M059J (cell line): ENCODE measurements at regions not wholly inside any gene's neighbourhood (a gene's known extent, or its start where the extent isn't known, plus 50 kb on each side); places are given as distances from the start of the nearest gene placed in this dataset.
A peak's percentile ranks its signal among the peaks of the same experiment; 100 is the strongest.
"Not testable (repeated sequence)": the region's sequence is repeated elsewhere in the genome, so short reads cannot be mapped to it uniquely, and the experiment has no call there.

Source experiments
- DNase-seq: peaks from one replicate; pipeline ENCODE4 v3.0.0-alpha.2; 2012; ENCODE audit warnings: low read depth

- DNase-seq = no peak
These were observed 263.6 kb upstream of the NCAM1 start for GRCh38 chr11:112697391-112698178.

- DNase-seq = no peak
These were observed 256.1 kb upstream of the NCAM1 start for GRCh38 chr11:112705148-112705547.

GRCh38 chr11:112706863-112707262 lies 254.4 kb upstream of the NCAM1 start:
- DNase-seq = no peak

DNA sequence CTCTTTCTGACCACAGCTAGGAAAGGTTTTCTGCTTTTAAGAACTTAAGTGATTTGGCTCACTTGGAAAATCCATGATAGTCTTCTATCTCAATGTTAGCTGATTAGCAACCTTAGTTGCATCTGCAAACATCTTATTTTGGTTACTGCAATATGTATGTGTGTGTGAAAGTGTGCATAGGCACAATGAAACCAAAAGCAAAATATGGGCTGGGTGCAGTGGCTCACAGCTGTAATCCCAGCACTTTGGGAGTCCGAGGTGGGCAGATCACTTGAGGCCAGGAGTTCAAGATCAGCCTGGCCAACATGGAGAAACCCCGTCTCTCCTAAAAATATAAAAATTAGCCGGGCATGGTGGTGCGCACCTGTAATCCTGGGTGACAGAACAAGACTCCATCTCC lies 246.9 kb upstream of the NCAM1 start:
- DNase-seq = not testable (repeated sequence)

- DNase-seq = no peak
These were observed 246.2 kb upstream of the NCAM1 start for GRCh38 chr11:112715056-112715455.

- no peak for DNase-seq
These were observed 242.7 kb upstream of the NCAM1 start for GRCh38 chr11:112718483-112718882.

DNA sequence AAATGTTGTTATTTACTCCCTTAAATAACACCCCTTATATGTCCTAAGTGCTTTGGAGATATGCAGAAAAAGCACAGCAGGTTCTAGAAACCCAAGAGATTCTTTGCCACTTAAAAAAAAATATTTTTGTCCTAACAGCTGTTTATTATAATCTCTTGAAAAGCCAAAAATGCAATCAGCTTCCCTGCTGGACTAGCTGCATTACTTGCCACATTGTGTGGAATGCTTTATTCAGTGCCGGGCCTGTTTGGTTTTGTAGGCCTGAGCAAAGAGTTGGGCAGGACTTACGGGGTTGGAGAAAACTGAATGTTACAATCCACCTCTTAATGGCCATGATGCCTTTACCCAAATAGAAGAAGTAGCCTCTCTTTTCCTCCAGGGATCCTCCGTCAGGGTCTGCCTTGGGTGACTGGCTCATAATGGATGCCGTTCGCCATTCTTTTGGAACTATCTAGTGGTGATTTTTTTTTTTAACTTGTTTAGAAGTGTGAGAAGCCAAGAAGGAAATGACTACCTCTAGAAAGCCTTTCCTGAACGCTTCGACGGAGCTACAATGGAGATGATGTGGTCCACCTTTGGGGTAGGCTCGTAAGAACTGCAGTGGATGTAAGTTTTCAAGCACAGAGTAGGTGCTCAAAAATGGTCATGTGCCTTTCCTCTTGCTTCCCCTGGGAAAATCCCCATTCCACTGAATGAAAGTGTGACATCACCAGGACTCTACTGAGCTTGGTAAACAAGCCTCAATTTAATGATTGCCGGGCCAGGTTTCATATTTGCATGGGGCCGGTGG lies 241.3 kb upstream of the NCAM1 start:
- no peak for DNase-seq

- no peak for DNase-seq
These were observed 239.1 kb upstream of the NCAM1 start for GRCh38 chr11:112722148-112722547.

GRCh38 chr11:112722876-112723275 lies 238.3 kb upstream of the NCAM1 start:
- no peak for DNase-seq

GRCh38 chr11:112723676-112724495 lies 237.3 kb upstream of the NCAM1 start:
- no peak for DNase-seq

- no peak for DNase-seq
These were observed 236.8 kb upstream of the NCAM1 start for GRCh38 chr11:112724496-112724790.

DNA sequence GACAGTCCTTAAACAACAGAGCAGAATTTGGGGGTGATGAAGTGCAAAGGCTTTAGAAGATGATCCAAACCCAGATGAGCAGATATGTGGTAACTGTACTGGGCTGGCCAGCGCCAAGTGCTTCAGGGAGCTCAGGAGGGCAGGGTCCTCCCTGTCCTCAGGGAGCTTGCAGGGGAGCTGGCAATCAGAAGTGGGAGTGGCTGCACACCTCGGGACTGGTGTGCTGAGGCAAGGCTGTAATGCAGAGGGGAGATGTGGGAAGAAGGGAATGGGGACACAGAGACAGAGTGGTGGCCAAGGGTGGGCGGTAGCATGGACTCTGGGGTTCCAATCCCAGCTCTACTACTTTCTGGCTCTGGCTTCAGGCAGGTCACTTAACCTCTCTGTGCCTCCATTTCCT lies 235.6 kb upstream of the NCAM1 start:
- no peak for DNase-seq

DNA sequence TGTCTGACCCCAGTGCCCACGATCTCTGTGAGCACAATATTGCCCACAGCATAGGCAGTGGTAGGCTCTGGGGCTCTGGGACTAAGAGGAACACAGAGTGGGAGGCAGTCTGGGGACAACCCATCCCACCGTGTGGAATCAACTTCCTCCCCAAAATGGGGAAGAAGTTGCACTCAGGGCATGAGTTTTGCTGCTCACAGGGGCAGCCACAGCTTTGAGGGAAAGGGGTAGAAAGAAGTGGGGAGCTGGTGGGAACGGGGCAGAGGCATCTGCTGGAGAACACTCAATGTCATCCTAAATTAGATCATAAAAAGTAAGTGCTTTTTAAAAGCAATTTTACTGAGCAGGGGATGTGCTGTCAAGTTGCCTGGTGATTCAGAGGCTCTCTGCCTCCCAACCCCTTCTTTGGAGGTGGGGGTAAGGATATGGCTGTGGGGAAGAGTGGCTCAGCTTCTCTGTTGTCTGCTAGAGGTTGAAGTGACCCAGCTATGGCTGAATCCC lies 233.8 kb upstream of the NCAM1 start:
- no peak for DNase-seq

DNA sequence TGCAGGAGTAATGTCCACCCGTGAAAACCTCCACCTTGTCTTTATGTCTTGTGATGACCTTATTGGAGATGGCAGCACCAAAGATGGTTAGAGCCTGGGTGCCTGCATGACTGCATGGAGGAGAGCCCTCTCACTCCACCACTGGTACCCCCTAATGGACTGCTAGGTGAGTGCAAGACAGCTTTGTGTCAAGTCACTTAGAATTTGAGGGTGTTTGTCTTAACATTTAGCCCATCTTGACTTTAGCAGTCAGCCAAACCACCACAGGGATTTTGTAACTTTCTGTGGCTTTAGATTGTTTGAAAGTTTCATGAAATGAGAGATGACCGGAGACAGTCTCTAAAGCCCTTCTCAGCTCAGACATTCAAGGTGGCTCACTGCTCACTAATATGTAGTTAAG lies 232.9 kb upstream of the NCAM1 start:
- DNase-seq = no peak

DNA sequence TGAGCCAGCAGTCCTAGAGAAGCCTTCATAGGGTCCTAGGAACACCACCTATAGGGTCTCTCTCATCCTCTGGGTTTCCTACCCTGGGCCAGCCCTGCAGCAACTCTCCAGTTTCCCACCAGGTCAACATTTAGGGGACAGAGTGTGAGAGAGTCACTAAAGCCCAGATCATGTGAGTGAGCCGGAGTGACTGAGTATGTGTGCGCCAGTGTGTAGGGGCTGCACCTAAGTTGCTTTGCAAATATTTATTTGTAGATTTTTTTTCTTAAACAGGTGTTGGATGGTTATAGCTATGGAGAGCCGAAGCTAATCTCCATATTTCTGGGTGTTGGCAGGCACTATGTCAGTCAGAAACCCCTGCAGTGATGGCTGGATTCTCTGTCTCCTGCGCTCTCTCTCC lies 232.5 kb upstream of the NCAM1 start:
- no peak for DNase-seq

GRCh38 chr11:112730591-112730990 lies 230.6 kb upstream of the NCAM1 start:
- no peak for DNase-seq

- no peak for DNase-seq
These were observed 229.7 kb upstream of the NCAM1 start for GRCh38 chr11:112731538-112731937.

GRCh38 chr11:112732031-112732430 lies 229.2 kb upstream of the NCAM1 start:
- DNase-seq = no peak

GRCh38 chr11:112734207-112734606 lies 227.0 kb upstream of the NCAM1 start:
- peak; percentile 16 for DNase-seq

DNA sequence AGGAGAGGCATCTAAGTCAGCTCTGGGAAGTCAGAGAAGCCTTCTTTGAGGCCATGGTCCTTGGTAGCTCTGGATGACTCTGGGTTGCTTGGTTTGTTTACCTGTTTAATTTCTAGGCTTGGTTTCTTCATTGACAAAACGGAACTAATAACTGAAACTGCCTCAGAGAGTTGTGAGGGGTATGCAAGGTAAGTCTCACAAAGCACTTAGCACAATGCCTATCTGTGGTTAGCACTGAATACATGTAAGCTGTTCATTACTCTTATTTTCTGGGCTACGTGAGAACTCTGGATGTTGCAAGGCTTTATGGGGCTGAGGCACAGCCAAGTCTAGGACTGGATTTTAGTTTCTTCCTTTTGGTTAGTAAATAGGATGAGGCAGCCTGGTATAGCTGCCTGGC lies 225.8 kb upstream of the NCAM1 start:
- DNase-seq = no peak

- DNase-seq = no peak
These were observed 217.2 kb upstream of the NCAM1 start for GRCh38 chr11:112744041-112744440.

GRCh38 chr11:112745973-112746372 lies 215.2 kb upstream of the NCAM1 start:
- DNase-seq = no peak
